ENCODE measurements at regions not wholly inside any gene's neighbourhood (a gene's known extent, or its start where the extent isn't known, plus 50 kb on each side); places are given as distances from the start of the nearest gene placed in this dataset.

- no peak overlapping the region for H3K4me3 ChIP-seq
- H3K27ac ChIP-seq = peak overlapping the region; percentile 90
- H3K36me3 ChIP-seq = no peaks in the 10 kb centered on the region
- peak; percentile 58 to 67 for DNase-seq (ENCODE audit: low read depth in 1 of 2, low spot score in 2 of 2)
- no peaks in the 10 kb centered on the region for H3K27me3 ChIP-seq (replicated peaks)
- peaks cover 52% of the 10 kb centered on the region for H3K4me1 ChIP-seq (replicated peaks)
- H3K9me3 ChIP-seq (replicated peaks) = no peaks in the 10 kb centered on the region
These were observed 456.6 kb upstream of the UBE2E3 start for GRCh38 chr2:180523621-180524340.

GRCh38 chr2:180520921-180521581, 459.4 kb upstream of the UBE2E3 start:
- DNase-seq (ENCODE audit: low read depth in 1 of 2, low spot score in 2 of 2) = peak in 1 of 2 experiments; percentile 16
- Histone ChIP-seq H3K36me3 (no peaks in the 10 kb centered on the region), H3K4me3 (no peak overlapping the region), H3K27ac (0 out of 2 replicates have a peak overlapping the region, but pooled peaks have one; percentile 10), H3K4me1 (replicated peaks) (peaks cover 54% of the 10 kb centered on the region), H3K9me3 (replicated peaks) (no peaks in the 10 kb centered on the region), H3K27me3 (replicated peaks) (no peaks in the 10 kb centered on the region)

DNA sequence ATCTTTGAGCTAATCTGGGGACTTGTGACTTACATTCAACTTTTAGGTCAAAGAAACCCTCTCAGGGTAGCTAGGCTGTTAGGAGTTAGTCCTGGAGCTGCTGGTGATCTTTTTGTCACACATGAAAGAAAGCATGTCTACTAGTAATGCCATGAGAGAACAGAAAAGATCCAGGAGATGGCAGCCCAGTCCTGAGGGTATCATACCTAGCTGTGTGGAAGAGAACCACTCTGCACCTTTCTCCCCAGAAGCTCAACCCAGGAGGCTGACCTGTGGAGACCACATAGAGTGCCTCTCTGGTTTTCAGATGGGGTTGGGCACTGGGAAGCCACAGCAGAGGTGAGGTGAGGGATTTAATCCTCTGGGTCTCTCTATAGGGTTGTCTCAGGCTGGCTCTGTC, 460.2 kb upstream of the UBE2E3 start:
- no peaks in the 10 kb centered on the region for H3K9me3 ChIP-seq (replicated peaks)
- no peak overlapping the region for H3K4me3 ChIP-seq
- no peak for DNase-seq (ENCODE audit: low read depth in 1 of 2, low spot score in 2 of 2)
- H3K27me3 ChIP-seq (replicated peaks) = no peaks in the 10 kb centered on the region
- H3K27ac ChIP-seq = no peak overlapping the region
- H3K4me1 ChIP-seq (replicated peaks) = peaks cover 54% of the 10 kb centered on the region
- no peaks in the 10 kb centered on the region for H3K36me3 ChIP-seq

GRCh38 chr2:180519276-180519675, 461.1 kb upstream of the UBE2E3 start:
- Histone ChIP-seq H3K36me3 (no peaks in the 10 kb centered on the region), H3K4me3 (no peak overlapping the region), H3K9me3 (replicated peaks) (no peaks in the 10 kb centered on the region), H3K27me3 (replicated peaks) (no peaks in the 10 kb centered on the region), H3K27ac (no peak overlapping the region), H3K4me1 (replicated peaks) (peaks cover 47% of the 10 kb centered on the region)
- DNase-seq (ENCODE audit: low read depth in 1 of 2, low spot score in 2 of 2) = peak in 1 of 2 experiments; percentile 29

GRCh38 chr2:180516232-180516631, 464.2 kb upstream of the UBE2E3 start:
- Histone ChIP-seq H3K9me3 (replicated peaks) (no peaks in the 10 kb centered on the region), H3K36me3 (no peaks in the 10 kb centered on the region), H3K4me3 (no peak overlapping the region), H3K27me3 (replicated peaks) (no peaks in the 10 kb centered on the region), H3K4me1 (replicated peaks) (peaks cover 26% of the 10 kb centered on the region), H3K27ac (no peak overlapping the region)
- DNase-seq (ENCODE audit: low read depth in 1 of 2, low spot score in 2 of 2) = no peak

DNA sequence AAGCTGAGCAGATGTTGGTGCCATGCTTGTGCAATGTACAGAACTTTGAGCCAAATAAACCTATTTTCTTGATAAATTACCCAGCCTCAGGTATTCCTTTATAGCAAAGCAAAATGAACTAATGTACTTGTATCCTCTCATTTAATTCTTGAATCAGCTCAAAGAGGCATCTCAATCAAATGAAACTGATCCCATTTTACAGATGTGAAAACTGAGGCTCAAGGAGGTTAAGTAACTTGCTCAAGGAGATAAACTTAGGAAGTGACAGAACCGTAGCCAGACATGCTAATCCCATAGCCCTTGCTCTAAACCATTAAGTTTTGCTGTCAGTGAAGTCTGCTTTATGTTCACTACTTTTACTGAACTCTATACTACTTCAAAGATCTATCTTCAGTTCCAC, 467.0 kb upstream of the UBE2E3 start:
- H3K9me3 ChIP-seq (replicated peaks) = no peaks in the 10 kb centered on the region
- H3K27me3 ChIP-seq (replicated peaks) = no peaks in the 10 kb centered on the region
- H3K4me3 ChIP-seq = no peak overlapping the region
- no peaks in the 10 kb centered on the region for H3K4me1 ChIP-seq (replicated peaks)
- H3K27ac ChIP-seq = no peak overlapping the region
- no peak for DNase-seq (ENCODE audit: low read depth in 1 of 2, low spot score in 2 of 2)
- H3K36me3 ChIP-seq = no peaks in the 10 kb centered on the region

GRCh38 chr2:180508458-180508857, 471.9 kb upstream of the UBE2E3 start:
- H3K4me3 ChIP-seq = no peak overlapping the region
- H3K36me3 ChIP-seq = no peaks in the 10 kb centered on the region
- H3K9me3 ChIP-seq (replicated peaks) = no peaks in the 10 kb centered on the region
- H3K27me3 ChIP-seq (replicated peaks) = no peaks in the 10 kb centered on the region
- H3K27ac ChIP-seq = no peak overlapping the region
- no peak for DNase-seq (ENCODE audit: low read depth in 1 of 2, low spot score in 2 of 2)
- H3K4me1 ChIP-seq (replicated peaks) = peaks cover 3% of the 10 kb centered on the region; the same call in 1 of the 2 replicates

DNA sequence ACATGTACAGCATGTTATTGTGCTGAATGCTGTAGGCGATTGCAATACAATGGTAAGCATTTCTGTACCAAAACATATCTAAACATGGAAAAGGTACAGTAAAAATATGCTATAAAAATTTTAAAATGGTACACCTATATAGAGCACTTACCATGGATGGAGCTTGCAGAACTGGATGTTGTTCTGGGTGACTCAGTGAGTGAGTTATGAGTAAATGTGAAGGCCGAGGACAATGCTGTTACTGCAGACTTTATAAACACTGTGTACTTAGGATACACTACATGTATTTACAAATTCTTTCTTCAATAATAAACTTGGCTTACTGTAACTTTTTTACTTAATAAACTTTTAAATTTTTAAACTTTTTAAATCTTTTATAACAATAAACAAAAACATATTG, 473.4 kb upstream of the UBE2E3 start:
- no peaks in the 10 kb centered on the region for H3K27me3 ChIP-seq (replicated peaks)
- peaks cover 3% of the 10 kb centered on the region; the same call in 1 of the 2 replicates for H3K4me1 ChIP-seq (replicated peaks)
- peak in 1 of 2 experiments; percentile 44 for DNase-seq (ENCODE audit: low read depth in 1 of 2, low spot score in 2 of 2)
- no peaks in the 10 kb centered on the region for H3K9me3 ChIP-seq (replicated peaks)
- no peak overlapping the region for H3K27ac ChIP-seq
- no peaks in the 10 kb centered on the region for H3K36me3 ChIP-seq
- no peak overlapping the region for H3K4me3 ChIP-seq

DNA sequence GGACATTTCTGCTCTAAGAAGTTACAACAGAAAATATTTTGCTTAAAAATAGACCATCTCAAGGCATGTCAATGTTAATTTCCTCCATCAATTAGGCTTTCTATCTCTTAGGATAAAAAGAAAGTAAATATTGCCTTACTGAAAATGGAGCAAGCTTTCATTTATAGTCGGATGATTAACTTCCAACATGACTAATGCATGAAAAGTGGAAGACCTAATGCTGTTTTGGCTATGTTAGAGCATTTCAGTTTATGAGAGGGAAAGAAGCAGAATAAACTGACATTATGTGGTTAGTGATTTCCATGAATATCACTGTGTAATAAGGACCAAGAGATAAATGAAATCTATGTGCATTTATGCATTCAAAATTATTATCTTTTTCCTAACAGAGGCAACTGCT, 475.2 kb upstream of the UBE2E3 start:
- no peak for DNase-seq (ENCODE audit: low read depth in 1 of 2, low spot score in 2 of 2)
- Histone ChIP-seq H3K4me3 (no peak overlapping the region), H3K27ac (no peak overlapping the region), H3K36me3 (no peaks in the 10 kb centered on the region), H3K9me3 (replicated peaks) (no peaks in the 10 kb centered on the region), H3K4me1 (replicated peaks) (peaks cover 3% of the 10 kb centered on the region; the same call in 1 of the 2 replicates), H3K27me3 (replicated peaks) (no peaks in the 10 kb centered on the region)

- Histone ChIP-seq H3K4me1 (replicated peaks) (no peaks in the 10 kb centered on the region), H3K27me3 (replicated peaks) (no peaks in the 10 kb centered on the region), H3K4me3 (no peak overlapping the region), H3K27ac (no peak overlapping the region), H3K36me3 (no peaks in the 10 kb centered on the region), H3K9me3 (replicated peaks) (no peaks in the 10 kb centered on the region)
- no peak for DNase-seq (ENCODE audit: low read depth in 1 of 2, low spot score in 2 of 2)
These were observed 482.7 kb upstream of the UBE2E3 start for GRCh38 chr2:180497621-180498152.

DNA sequence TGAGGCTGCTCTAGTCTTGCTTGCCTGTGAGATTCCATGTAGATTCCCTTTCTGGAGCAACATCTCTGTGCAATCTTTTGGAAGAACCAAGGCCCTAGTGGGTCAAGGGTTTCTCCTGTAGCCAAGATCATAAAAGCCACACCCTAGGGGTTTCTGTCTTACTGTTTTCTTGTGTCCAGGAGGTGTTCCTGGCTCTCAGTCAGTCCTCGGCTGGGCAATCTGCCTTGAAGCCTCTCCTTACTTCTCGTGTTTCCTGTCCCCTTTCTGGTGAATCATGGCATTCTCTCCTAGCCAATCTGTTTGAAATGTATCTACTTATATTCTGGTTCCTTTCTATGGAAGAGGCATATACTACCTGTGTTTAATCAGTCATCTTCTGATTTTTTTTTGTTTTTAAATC, 484.8 kb upstream of the UBE2E3 start:
- H3K9me3 ChIP-seq (replicated peaks) = no peaks in the 10 kb centered on the region
- H3K27ac ChIP-seq = no peak overlapping the region
- DNase-seq (ENCODE audit: low read depth in 1 of 2, low spot score in 2 of 2) = no peak
- H3K4me1 ChIP-seq (replicated peaks) = no peaks in the 10 kb centered on the region
- no peaks in the 10 kb centered on the region for H3K27me3 ChIP-seq (replicated peaks)
- no peaks in the 10 kb centered on the region for H3K36me3 ChIP-seq
- no peak overlapping the region for H3K4me3 ChIP-seq

GRCh38 chr2:180494286-180494685, 486.1 kb upstream of the UBE2E3 start:
- Histone ChIP-seq H3K9me3 (replicated peaks) (no peaks in the 10 kb centered on the region), H3K27me3 (replicated peaks) (no peaks in the 10 kb centered on the region), H3K36me3 (no peaks in the 10 kb centered on the region), H3K4me1 (replicated peaks) (no peaks in the 10 kb centered on the region), H3K27ac (no peak overlapping the region), H3K4me3 (no peak overlapping the region)
- no peak for DNase-seq (ENCODE audit: low read depth in 1 of 2, low spot score in 2 of 2)

DNA sequence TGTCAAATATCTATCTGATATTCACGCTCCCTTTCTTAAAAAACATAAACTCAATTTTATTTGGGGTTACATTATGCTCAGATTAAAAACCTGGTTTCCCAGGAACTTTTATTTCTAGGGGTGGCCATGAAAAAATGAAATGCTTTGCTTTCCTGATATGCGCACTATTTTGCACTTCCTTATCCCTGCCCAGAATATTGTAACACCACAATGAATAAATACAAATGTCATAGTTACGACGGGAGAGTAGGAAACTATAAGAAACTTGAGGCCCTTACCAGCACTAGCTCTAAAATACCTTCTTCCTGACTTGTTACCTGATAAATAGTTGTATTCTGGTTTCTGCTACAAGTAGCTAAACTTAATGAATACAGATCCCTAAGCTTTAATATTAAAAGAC, 475.6 kb upstream of the CWC22 start:
- Histone ChIP-seq H3K27ac (no peak overlapping the region), H3K9me3 (replicated peaks) (no peaks in the 10 kb centered on the region), H3K4me1 (replicated peaks) (no peaks in the 10 kb centered on the region), H3K27me3 (replicated peaks) (no peaks in the 10 kb centered on the region), H3K36me3 (no peaks in the 10 kb centered on the region), H3K4me3 (no peak overlapping the region)
- DNase-seq (ENCODE audit: low read depth in 1 of 2, low spot score in 2 of 2) = no peak

GRCh38 chr2:180481998-180482397, 474.9 kb upstream of the CWC22 start:
- DNase-seq (ENCODE audit: low read depth in 1 of 2, low spot score in 2 of 2) = no peak
- Histone ChIP-seq H3K36me3 (no peaks in the 10 kb centered on the region), H3K4me1 (replicated peaks) (no peaks in the 10 kb centered on the region), H3K27me3 (replicated peaks) (no peaks in the 10 kb centered on the region), H3K4me3 (no peak overlapping the region), H3K9me3 (replicated peaks) (no peaks in the 10 kb centered on the region), H3K27ac (no peak overlapping the region)
